DLD1 (cell line): ENCODE measurements at regions not wholly inside any gene's neighbourhood (a gene's known extent, or its start where the extent isn't known, plus 50 kb on each side); places are given as distances from the start of the nearest gene placed in this dataset.
"Not testable (repeated sequence)": the region's sequence is repeated elsewhere in the genome, so short reads cannot be mapped to it uniquely, and the experiment has no call there.

Source experiments
- in situ Hi-C: cut with HindIII; loops from 2 replicates; pipeline ENCODE4 v1.10.0; 2017; ENCODE audit warnings: low sequenced_read_pairs

DNA sequence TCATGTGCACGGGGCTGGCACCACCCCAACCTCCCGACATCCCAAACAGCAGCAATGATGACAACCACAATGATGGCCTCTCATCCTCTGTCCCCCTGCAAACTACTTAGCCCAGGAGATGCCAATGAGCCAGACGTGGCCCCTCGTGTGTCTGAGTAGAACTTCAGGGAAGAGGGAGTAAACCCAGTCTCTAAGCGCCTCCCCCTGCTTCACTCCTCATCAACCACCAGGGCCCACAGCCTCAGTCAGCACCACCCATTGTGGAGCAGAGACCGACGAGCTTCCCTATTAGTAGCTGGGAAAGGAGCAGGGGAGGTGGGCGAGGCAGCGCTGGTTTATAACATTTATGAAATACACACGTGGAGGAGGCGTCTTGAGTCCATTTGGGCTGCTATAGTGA is 182.7 kb upstream of the SFSWAP start:
- in situ Hi-C loops: no loop called here

DNA sequence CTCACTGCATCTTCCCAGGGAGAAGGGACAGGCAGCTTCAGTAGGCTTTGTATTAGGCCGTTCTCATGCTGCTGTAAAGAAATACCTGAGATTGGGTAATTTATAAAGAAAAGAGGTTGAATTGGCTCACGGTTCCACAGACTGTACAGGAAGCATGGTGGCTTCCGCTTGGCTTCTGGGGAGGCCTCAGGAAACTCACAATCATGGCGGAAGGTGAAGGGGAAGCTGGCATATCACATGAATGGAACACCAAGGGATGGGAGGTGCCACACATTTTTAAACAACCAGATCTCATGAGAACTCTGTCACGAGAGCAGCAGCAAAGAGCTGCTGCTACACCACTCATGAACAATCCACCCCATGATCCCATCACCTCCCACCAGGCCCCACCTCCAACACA is 182.2 kb upstream of the SFSWAP start:
- in situ Hi-C loops: no loop called here

DNA sequence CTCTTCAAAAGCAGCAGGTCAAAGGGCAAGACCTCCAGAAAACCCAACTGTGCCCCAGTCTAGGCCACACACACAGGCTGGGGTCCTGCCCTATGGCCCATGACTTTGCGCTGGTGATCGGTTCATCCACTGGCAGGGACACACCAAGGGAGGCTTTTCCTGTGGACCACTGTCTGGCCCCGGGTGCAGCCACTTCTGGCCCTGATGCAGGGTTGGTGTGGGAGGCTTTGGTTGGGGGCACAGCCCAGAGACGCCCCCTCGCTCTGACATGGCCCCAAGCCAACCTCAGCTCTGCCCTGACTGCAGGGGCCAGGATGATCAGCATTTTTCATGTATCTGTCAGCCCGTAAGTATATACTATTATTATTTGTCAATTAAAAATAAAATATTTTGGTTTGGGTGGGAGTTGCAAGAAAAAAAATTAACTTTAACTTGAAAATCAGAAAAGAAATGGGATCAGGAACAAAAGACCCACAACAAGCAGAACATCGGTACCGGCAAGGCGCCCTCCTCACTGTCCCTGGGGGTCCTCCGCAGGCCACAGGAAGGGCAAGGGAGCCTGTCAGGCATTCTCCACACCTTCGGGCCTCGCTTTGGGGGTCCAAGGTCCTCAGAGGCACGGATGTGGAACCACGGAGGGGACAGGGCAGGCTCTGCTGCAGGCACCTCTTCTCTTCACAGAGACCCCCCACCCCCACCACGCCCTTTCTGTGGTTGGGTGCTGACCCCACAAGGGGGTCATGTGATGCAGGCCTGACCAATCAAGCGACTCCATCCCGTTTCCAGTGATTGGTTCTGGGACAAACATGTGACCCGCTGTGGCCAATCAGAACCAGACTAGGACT is 181.5 kb upstream of the SFSWAP start:
- in situ Hi-C loops: no loop called here

DNA sequence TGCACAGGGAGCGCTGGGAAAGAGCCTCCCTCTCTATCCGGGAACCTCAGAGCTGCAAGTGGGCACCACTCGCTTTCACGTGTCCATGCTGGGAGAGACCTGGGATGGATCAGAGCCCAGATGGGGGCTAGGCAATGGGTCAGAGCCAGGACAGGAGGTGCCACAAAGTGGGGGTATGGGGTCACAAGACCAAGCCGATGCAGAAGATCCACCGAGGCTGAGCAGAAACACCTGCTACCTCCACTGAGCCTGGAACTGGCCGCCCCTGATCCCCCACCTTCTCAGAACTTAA is 180.9 kb upstream of the SFSWAP start:
- in situ Hi-C loops: no loop called here

DNA sequence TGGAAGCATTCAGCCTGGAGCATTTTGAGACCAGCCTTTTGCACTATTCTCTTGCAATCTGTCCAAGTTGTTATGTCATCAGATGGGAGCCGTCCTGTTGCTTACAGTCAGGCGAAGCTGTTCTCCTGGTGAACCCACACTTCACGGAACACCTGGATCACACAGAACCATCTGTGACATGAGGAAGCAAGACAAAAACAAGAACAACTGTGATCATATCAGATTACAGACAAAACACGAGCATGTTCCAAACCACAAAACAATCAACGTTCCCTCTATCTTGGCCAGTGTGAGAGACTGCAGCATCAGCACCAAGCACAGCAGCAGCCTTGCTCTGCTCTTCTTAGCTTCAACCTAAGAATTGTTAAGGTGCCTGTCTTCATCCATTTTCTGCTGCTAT is 180.5 kb upstream of the SFSWAP start:
- in situ Hi-C loops: no loop called here

DNA sequence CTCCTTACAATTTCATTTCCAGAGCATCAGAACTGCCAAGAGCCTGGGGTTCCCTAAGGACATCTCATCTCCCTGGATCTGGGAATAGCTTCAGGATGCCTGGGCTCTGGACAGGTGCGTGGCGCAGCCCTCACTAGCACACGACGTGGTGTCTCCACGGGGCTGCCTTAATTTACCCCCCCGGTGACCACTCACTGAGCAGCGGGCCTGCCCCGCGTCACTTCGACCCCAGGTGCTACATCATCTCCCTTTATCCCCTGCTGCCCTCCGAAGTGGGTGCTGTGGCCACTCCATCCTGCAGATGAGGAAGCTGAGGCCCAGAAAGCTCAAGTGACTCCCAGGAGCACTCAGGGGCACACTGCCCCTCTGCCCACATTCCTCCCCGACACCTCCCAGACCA is 177.8 kb upstream of the SFSWAP start:
- in situ Hi-C loops: no loop called here

DNA sequence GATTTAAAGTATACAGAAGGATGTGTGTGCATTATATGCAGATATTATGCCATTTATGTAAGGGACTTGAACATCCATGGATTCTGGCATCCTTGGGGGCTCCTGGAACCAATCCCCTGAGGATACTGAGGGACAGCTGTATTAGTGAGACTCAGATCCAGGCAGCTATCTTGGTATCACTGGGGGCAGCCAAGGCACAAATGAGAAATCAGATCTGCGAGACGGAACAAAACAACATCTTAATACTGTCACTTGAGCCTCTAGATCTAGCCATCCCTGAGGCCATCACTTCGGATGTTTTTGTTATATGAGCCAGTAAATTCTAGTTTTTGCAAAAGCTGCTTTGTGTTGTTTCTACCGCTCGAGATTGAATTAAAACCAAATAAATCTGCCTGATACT is 175.1 kb upstream of the SFSWAP start:
- in situ Hi-C loops: no loop called here

DNA sequence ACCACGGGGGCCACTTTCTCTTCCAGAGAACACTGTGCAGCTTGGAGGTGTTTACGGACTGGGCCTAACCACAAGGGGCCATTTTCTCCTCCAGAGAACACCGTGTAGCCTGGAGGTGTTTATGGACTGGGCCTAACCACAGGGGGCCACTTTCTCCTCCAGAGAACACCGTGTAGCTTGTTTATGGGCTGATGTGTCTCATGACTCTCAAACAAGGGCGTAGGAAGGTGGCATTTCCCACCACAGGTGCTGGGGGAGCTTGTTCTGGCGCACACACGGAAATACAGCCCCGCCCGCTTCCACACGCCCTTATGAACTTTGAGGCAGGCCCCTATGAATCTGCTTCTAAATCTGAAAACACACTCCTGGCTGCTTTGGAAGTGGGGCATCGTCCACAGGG is 174.6 kb upstream of the SFSWAP start:
- in situ Hi-C loops: no loop called here

DNA sequence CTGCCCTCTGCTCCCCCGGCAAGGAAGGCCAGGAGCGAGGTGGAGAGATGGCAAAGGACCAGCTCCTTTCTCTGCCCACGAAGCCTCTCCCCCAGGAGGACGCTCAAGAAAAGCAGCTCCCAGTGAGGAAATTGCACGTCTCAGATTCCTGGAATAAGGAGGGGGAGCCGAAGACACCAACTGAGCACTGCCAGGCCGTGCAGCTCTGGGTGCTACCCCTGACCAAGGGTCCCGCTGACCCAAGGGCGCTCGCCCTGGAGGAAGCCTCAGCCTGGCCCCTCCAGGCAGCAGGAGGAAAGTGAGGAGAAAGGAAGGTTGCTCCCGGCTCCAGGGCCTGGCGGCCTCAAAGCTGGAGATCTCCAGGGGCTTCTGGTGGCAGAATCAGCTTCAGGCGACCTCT is 174.1 kb upstream of the SFSWAP start:
- in situ Hi-C loops: no loop called here

DNA sequence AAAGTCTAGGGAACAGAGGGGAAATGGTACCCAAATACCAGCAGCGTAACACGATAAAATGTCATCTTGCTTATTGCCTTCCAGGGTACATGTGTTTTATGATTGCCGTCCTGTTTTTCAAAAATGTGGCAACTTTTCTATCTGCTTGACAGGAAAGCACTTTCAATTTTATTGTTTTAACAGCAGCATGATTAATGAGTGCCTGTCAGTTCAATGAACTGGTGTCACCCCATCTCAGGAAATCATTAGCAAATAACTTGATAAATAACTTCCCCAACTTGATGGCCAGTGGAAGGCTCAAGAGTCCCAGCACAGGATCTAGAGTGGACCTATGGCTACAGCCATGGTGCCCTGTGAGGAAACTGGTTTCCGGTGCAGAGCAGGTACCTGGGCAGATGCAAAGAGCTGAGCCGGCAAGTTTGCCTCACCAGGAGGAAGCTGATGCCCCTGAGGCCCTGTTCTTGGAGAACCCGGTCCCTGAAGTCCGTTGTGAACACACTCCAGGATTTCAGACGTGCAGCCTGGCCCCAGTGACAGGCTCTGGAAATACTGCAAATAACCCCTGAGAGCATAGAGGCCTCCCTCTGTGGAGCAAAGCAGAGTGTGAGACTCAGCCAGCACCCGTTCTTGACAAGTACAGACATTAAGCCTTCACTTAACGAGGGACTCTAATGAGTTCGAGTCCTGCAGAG is 173.5 kb upstream of the SFSWAP start:
- in situ Hi-C loops: no loop called here

DNA sequence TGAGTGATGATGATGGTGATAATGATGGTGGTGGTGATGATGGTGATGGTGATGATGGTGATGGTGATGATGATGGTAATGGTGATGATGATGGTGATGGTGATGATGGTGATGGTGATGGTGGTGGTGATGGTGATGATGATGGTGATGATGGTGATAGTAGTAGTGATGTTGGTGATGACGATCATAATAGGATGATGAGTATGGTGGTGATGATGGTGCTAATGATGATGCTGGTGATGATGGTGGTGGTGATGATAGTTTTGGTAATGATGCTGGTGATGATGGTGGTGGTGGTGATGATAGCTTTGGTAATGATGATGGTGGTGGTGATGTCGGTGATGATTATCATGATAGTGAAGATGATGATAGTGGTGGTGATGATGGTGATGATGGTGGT is 171.5 kb upstream of the SFSWAP start:
- in situ Hi-C loops: no loop called here

DNA sequence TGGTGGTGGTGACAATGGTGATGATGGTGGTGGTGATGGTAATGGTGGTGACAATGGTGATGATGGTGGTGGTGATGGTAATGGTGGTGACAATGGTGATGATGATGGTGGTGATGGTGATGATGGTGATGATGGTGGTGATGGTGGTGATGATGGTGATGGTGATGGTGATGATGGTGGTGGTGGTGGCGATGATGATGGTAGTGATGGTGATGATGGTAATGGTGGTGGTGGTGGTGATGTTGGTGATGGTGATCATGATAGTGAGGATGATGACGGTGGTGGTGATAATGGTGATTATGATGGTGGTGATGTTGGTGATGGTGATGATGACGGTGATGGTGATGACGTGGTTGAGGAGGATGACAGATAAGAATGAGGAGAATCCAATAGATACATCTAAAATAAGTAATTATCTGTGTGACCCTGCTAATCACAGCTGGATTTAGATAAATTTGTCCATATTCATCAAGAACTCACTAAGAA is 170.7 kb upstream of the SFSWAP start:
- in situ Hi-C loops: no loop called here

DNA sequence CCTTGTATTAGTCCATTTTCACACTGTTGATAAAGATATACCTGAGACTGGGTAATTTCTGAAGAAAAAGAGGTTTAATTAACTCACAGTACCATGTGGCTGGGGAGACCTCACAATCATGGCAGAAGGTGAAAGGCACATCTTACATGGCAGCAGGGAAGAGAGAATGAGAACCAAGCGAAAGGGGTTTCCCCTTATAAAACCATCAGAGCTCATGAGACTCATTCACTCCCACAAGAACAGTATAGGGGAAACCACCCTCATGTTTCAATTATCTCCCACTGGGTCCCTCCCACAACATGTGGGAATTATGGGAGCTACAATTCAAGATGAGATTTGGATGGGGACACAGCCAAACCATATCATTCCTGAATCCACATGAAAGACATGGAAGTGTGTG is 169.4 kb upstream of the SFSWAP start:
- in situ Hi-C loops: not testable (repeated sequence)

DNA sequence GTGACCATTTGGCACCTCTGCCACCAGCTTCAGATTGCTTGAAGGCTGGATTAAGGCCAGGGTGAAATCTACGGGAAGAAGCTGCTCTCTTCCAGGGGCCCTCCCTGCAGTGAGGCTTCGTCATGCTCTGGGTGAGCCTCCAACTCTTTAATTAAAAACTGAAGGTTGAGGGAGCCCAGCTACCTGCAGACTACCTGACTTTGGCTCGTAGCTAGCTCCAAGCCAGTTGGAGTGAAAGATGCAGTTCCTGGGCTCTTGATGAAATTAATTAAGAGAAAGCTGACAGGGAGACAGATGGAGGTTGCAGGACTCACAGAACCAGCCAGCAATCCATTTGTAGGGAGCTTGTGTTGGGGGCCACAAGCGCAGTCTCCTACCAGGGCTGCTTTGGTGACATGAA is 168.5 kb upstream of the SFSWAP start:
- in situ Hi-C loops: no loop called here

DNA sequence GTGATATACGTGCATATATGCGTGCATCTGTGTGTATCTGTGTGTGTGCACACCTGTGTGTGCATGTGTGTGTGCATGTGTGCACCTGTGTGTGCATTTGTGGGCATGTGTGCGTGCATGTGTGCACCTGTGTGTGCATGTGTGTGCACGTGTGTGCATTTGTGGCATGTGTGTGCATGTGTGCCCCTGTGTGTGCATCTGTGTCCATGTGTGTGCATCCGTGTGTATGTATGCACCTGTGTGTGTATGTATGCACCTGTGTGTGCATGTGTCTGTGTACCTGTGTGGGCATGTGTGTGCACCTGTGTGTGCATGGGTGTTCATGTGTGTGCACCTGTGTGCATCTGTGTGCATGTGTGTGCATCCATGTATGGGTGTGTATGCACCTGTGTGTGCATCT is 167.8 kb upstream of the SFSWAP start:
- in situ Hi-C loops: no loop called here

DNA sequence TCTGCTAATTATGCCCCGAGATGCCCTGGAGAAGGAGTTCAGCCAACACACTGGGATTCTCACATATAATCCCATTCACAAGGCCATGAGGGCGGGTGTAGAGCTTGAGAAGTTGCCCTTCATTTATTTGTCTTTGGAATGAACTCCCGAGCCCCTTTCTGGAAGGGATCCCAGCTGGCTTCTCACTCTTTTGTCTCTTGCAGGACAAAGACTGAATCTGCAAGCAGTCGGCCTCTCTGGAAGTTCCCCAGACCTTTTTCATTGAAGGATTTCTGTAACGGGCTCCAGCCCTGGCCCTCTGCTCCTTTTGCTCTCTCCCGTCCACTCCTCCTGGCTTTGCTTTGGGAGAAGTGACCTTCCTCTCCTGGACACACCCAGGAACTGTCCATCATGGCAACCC is 163.3 kb upstream of the SFSWAP start:
- in situ Hi-C loops: no loop called here

DNA sequence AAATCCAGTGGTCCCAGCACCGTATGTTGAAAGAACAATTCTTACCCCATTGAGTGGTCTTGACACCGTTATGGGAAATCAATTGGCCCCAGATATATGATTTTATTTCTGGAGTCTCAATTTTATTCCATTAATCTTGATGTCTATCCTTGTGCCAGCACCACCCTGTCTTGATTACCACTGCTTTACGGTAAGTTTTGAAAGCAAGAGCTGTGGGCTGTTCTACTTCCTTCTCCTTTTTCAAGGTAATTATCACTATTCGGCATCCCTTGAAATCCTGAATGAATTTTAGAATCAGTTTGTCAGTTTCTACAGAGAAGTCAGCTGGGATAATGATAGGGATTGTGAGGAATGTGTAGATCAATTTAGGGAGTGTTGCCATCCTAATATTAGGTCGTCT is 160.8 kb upstream of the SFSWAP start:
- in situ Hi-C loops: no loop called here

DNA sequence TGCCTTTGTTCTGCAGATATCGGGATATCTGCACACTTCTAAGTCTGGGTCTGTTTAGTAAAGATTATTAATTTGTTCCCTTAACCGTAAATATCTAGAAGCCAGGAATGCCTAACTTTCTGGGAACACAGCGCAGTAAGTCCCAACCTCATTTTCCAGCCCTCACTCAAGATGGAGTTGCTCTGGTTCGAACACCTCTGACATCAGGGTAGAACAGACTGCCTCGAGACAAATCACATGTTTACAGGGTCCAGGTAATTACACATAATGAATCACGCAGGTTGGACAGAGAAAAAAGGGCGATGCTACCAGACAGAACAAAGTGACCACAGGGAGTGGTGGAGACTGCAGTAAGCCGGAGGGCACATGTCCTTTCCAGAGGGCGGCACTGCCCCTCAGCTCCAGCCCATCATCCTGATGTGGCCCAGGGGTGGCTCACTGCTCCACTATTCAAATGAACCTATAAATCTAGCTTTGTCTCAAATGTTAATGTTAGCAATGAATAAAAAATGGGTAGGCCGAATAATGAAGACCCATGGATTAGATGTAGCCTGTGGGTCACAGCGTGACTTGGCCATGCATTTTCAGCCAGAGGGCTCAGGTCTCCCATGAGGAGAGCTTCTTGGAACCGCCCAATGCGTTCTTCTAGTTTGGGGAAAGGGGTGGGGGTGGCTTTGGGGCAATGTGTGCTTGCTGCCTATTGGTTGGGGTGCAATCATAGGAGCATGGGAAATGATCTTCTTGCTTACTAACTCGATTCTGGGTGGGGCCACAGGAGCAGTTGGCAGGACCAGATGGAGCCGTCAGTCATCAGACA is 159.0 kb upstream of the SFSWAP start:
- in situ Hi-C loops: no loop called here

DNA sequence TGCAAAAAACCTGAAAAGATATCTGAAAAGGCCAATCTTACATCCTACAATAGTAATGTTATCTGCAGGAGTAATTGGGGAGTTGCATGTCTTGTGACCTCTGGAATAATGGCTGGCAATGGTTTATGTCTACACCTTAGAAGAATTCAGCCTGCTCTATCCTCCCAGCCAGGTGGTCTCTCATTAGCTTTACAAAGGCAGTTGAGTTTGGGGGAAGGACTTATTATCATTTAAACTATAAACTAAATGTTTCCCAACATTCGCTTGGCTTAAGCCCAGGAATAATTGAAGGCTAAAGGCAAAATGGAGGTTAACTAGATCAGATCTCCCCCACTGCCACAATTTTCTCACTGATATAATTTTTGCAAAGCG is 158.4 kb upstream of the SFSWAP start:
- in situ Hi-C loops: no loop called here

DNA sequence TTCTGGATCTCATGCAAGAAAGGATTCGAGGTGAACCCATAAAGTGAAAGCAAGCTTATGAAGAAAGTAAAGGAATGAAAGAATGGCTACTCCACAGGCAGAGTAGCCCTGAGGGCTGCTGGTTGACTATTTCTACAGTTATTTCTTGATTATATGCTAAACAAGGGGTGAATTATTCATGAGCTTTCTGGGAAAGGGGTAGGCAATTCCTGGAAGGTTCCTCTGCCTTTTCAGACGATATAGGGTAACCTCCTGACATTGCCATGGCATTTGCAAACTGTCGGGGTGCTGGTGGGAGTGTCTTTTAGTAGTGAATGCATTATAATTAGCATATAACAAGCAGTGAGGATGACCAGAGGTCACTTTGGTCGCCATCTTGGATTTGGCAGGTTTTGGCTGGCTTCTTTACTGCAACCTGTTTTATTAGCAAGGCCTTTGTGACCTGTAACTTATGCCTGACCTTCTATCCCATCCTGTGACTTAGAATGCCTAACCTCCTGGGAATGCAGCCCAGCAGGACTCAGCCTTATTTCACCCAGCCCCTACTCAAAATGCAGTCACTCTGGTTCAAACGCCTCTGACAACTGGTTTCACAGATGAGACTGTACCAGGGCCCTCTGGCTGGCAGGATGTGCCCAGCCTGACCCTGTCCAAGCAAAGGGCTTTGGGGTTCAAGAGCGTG is 157.7 kb upstream of the SFSWAP start:
- in situ Hi-C loops: no loop called here

DNA sequence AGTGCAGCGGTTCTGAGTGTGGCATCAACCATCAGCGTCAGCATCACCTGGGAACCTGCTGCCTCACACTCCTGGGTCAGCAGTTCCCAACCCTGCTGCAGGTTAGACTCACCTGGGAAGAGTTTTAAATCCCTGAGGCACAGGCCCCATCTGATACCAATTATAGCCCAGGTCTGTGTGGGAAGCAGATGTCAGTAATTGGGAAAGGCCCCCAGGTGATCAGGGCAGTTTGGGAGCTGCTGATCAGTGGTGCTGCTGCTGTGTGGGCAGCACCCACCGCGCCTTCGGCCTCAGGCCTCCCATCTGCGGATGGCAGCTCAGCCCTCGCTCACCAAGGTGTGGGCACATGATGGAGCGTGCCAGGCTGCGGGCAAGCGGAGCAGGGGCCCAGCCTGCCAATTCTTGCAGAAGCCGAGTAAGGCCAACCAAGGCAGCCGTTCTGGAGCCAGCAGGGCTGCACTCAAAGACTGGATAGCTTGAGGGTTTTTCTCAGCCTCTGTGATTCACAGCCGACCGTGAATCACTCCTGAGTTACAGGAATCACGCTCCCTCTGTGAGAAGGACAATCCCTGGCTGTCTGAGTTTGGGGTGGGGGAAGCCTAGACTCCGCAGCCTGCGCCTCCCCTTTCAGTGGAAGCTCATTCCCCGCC is 155.6 kb upstream of the SFSWAP start:
- in situ Hi-C loops: no loop called here
